GM18951 (cell line): ENCODE measurements at regions not wholly inside any gene's neighbourhood (a gene's known extent, or its start where the extent isn't known, plus 50 kb on each side); places are given as distances from the start of the nearest gene placed in this dataset.

Experiments
- POLR2A ChIP-seq: IDR thresholded peaks from 4 replicates; pipeline ENCODE4 v1.6.1; 2011; ENCODE audit warnings: mild to moderate bottlenecking; ENCODE audit not compliant: insufficient read length, insufficient read depth; ENCODE audit errors: extremely low read depth
- in situ Hi-C: fragments of 300-500 bp; cut with MboI; formaldehyde crosslinking; loops from one replicate; pipeline ENCODE4 v1.12.0; 2022; ENCODE audit warnings: low sequenced_read_pairs, mixed read lengths, inconsistent platforms; ENCODE audit not compliant: unreplicated experiment

DNA sequence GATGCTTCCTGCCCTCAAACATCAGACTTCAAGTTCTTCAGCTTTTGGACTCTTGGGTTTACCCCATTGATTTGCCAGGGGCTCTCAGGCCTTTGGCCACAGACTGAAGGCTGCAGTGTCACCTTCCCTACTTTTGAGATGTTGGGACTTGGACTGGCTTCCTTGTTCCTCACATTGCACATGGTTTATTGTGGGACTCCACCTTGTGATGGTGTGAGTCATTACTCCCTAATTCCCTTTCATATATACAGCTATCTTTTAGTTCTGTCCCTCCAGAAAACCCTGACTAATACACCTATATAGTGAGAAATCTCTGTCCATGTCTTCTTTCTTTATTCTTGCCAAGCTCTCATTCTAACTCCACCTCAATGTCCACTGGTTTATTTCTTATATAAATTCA, 736.9 kb upstream of the HS3ST1 start:
- no peak for TF ChIP-seq POLR2A
- in situ Hi-C loops = no loop called here

- no peak for TF ChIP-seq POLR2A
- in situ Hi-C loops = no loop called here
Observed at GRCh38 chr4:12146339-12146738, 717.6 kb upstream of the HS3ST1 start.

- in situ Hi-C loops = no loop called here
- no peak for TF ChIP-seq POLR2A
Observed at GRCh38 chr4:12145768-12146167, 717.1 kb upstream of the HS3ST1 start.

DNA sequence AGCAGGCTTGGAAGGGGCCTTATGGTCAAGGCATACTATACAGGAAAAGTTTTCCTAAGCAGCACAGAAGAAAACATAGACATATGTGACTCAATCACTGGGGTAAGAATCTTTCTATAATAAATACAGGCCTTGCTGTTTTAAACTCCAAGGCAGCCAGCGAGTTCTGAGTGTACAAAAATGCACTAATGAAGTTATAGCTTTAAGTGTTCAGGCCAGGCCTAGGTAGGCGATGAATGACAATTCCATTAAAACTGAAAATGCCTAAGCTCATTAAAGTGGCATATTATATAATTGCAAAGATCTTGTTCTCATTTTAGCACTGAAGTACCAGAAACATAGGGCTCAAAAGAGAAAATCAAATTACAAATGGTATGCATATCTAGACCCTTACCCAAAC, 716.4 kb upstream of the HS3ST1 start:
- in situ Hi-C loops = no loop called here
- TF ChIP-seq POLR2A = no peak

DNA sequence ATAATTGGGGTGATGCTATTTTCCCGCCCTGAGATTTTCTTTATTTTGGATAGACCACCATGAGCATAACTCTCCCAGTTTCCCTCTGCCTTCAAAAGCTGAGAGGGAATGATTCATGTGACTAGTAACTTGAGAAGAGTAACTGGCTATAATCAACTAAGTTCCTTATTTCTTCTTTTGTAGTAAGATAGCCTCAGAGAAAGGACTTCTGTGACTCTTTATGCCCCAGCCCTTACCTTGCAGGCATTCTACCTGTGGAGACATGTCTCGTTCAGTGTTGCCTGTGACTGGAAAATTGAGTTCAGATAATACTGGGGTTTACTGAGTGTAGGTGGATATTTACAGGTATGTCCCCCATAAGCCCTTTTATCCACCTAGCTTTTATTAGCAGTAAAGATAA, 715.4 kb upstream of the HS3ST1 start:
- in situ Hi-C loops = no loop called here
- TF ChIP-seq POLR2A = no peak

- no peak for TF ChIP-seq POLR2A
- in situ Hi-C loops = no loop called here
Observed at GRCh38 chr4:12140864-12141263, 712.2 kb upstream of the HS3ST1 start.

- in situ Hi-C loops = no loop called here
Observed at GRCh38 chr4:12139296-12139695, 710.6 kb upstream of the HS3ST1 start.

GRCh38 chr4:12138488-12138887, 709.8 kb upstream of the HS3ST1 start:
- in situ Hi-C loops = no loop called here
- no peak for TF ChIP-seq POLR2A

More at GRCh38 chr4:12139296-12139695, 710.6 kb upstream of the HS3ST1 start:
- TF ChIP-seq POLR2A = no peak

DNA sequence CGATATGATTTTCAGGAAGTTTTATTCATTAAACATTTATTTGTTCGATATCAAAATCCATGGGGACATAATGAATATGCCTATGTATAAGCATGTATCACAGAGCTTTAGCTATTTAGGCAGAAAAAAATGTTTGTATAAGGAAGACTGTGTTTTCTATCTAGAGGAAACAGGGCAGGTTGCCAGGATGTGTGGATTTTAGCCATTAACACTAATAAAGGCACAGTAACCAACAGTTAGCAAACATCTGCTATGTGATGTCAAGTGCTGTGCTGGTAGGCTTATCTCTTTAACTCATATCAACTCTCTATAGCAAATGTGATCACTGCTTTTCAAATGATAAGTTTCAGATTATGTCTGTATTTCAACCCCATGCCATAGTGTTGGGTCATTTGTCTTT, 708.9 kb upstream of the HS3ST1 start:
- TF ChIP-seq POLR2A = no peak
- in situ Hi-C loops = no loop called here

- in situ Hi-C loops = no loop called here
- no peak for TF ChIP-seq POLR2A
Observed at GRCh38 chr4:12126474-12126873, 697.8 kb upstream of the HS3ST1 start.

DNA sequence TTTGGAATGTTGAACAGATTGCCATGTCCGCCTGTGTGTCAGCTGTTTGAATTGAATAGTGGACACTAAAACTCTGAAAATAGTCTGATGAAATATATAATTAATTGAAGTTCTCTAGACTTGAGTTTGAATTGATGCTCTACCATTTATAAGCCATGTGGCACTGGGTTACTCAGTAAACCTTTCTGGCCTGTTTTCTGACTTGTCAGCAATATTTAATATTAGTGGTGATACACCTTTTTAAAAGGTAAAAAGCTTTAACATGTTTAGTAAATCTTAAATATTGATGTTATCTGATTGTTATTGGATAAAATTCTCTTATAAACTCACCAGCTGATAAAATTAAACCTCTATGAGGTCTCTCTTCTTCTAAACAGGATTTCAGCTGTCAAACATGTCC, 695.4 kb upstream of the HS3ST1 start:
- TF ChIP-seq POLR2A = no peak
- in situ Hi-C loops = no loop called here

GRCh38 chr4:12123707-12124106, 695.0 kb upstream of the HS3ST1 start:
- in situ Hi-C loops = no loop called here
- no peak for TF ChIP-seq POLR2A

GRCh38 chr4:12122316-12122715, 693.6 kb upstream of the HS3ST1 start:
- no peak for TF ChIP-seq POLR2A
- in situ Hi-C loops = no loop called here

DNA sequence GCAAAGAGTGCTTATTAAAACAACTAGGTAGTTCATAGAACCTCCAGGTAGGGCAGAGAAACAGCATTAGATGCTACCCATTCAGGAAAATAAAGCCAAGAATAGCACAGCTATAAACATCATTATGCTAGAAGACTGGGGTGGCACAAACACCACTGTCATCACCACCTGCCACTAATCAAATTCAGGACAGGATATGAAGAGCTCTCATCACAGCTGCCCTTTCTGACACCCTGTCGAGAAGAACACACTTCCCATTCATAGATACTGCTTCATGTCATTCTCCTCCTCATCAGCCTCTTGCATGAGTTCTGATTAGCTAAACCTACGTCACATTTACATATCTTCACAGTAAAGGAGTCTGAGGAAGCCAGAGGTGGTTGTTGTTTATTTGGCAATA, 692.3 kb upstream of the HS3ST1 start:
- TF ChIP-seq POLR2A = no peak
- in situ Hi-C loops = no loop called here

- in situ Hi-C loops = no loop called here
Observed at GRCh38 chr4:12118651-12119213, 690.0 kb upstream of the HS3ST1 start.

More at GRCh38 chr4:12118651-12119213, 690.0 kb upstream of the HS3ST1 start:
- no peak for TF ChIP-seq POLR2A
